Loucy (cell line): ENCODE measurements at regions not wholly inside any gene's neighbourhood (a gene's known extent, or its start where the extent isn't known, plus 50 kb on each side); places are given as distances from the start of the nearest gene placed in this dataset.

Experiments used
- H2AFZ ChIP-seq: fragments of 200-600 bp; sonication (generic); 2 replicates; pipeline ENCODE4 v1.6.0; 2016; ENCODE audit warnings: antibody characterized with exemption, mild to moderate bottlenecking, low read length, moderate library complexity
- H3F3A ChIP-seq: fragments of 200-600 bp; 2 replicates; pipeline ENCODE4 v1.6.0; 2016; ENCODE audit warnings: antibody characterized with exemption, low read depth, mild to moderate bottlenecking
- H3K27me3 ChIP-seq: fragments of 200-600 bp; sonication (generic); 2 replicates; pipeline ENCODE4 v1.6.1; 2014; ENCODE audit warnings: low read length, mild to moderate bottlenecking; ENCODE audit not compliant: insufficient read depth, poor library complexity, severe bottlenecking
- H3K36me3 ChIP-seq: fragments of 200-600 bp; sonication (generic); 2 replicates; pipeline ENCODE4 v1.6.1; 2016; ENCODE audit warnings: low read length; ENCODE audit not compliant: insufficient read depth
- H3K4me1 ChIP-seq: fragments of 200-600 bp; sonication (generic); 2 replicates; pipeline ENCODE4 v1.5.1; 2014; ENCODE audit warnings: low read length, mild to moderate bottlenecking; ENCODE audit not compliant: insufficient read depth, poor library complexity, severe bottlenecking
- H3K4me2 ChIP-seq: fragments of 200-600 bp; sonication (generic); 2 replicates; pipeline ENCODE4 v1.6.0; 2014; ENCODE audit warnings: antibody characterized with exemption, low read length, low read depth, mild to moderate bottlenecking; ENCODE audit not compliant: poor library complexity, severe bottlenecking
- H3K4me3 ChIP-seq: fragments of 200-600 bp; sonication (generic); 2 replicates; pipeline ENCODE4 v1.5.1; 2014; ENCODE audit warnings: low read length, mild to moderate bottlenecking, mixed read lengths; ENCODE audit not compliant: poor library complexity, severe bottlenecking
- H3K79me2 ChIP-seq: fragments of 200-600 bp; sonication (generic); 2 replicates; pipeline ENCODE4 v1.6.1; 2014; ENCODE audit warnings: low read length; ENCODE audit not compliant: insufficient read depth
- H3K9ac ChIP-seq: fragments of 200-600 bp; sonication (generic); 2 replicates; pipeline ENCODE4 v1.6.0; 2014; ENCODE audit warnings: mild to moderate bottlenecking, low read depth, low read length, moderate library complexity; ENCODE audit not compliant: poor library complexity, severe bottlenecking
- H3K9me2 ChIP-seq: fragments of 200-600 bp; sonication (generic); replicated peaks from 2 replicates; pipeline ENCODE4 v1.6.1; 2016; ENCODE audit warnings: low read depth, low read length, mixed read lengths
- H3K9me3 ChIP-seq: fragments of 200-600 bp; sonication (generic); 2 replicates; pipeline ENCODE4 v1.6.1; 2014; ENCODE audit warnings: mild to moderate bottlenecking, antibody characterized with exemption, low read length, low read depth; ENCODE audit not compliant: insufficient read depth
- H4K20me1 ChIP-seq: fragments of 200-600 bp; sonication (generic); 2 replicates; pipeline ENCODE4 v1.6.0; 2014; ENCODE audit warnings: antibody characterized with exemption, low read length, mild to moderate bottlenecking; ENCODE audit not compliant: insufficient read depth, poor library complexity, severe bottlenecking
- EZH2phosphoT487 ChIP-seq: fragments of 200-600 bp; IDR thresholded peaks from 2 replicates; pipeline ENCODE4 v1.6.1; 2018; ENCODE audit warnings: antibody characterized with exemption, mild to moderate bottlenecking, moderate library complexity, borderline replicate concordance
- TF ChIP-seq, protein P1 (sequence below): fragments of 200-600 bp; sonication (generic); conservative IDR thresholded peaks from 2 replicates; pipeline ENCODE4 v1.5.1; 2014; ENCODE audit warnings: mild to moderate bottlenecking, antibody characterized with exemption, low read length

DNA sequence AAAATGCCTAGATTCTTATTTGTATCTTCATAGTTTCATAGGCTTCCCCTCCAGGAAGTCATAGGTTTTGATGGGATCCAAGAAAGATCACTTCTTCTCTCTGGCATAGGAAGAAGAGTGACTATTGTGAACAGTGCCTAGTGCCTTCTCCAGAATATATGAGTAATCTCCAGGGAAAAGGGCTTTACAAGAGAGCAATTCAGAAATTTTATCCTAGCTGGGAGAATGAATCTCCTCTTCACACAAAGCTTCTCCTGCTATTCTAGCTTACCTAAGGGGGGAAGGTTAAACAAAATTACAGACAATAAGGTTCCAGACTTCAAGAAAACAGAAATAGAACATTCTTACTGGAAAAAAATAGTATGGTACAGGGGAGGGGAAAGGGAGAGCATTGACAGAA, 1193.3 kb upstream of the CDH6 start:
- no peak for TF ChIP-seq EZH2phosphoT487
- TF ChIP-seq, protein P1, sequence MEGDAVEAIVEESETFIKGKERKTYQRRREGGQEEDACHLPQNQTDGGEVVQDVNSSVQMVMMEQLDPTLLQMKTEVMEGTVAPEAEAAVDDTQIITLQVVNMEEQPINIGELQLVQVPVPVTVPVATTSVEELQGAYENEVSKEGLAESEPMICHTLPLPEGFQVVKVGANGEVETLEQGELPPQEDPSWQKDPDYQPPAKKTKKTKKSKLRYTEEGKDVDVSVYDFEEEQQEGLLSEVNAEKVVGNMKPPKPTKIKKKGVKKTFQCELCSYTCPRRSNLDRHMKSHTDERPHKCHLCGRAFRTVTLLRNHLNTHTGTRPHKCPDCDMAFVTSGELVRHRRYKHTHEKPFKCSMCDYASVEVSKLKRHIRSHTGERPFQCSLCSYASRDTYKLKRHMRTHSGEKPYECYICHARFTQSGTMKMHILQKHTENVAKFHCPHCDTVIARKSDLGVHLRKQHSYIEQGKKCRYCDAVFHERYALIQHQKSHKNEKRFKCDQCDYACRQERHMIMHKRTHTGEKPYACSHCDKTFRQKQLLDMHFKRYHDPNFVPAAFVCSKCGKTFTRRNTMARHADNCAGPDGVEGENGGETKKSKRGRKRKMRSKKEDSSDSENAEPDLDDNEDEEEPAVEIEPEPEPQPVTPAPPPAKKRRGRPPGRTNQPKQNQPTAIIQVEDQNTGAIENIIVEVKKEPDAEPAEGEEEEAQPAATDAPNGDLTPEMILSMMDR, result no peak
- H3K9me2 ChIP-seq, result no peaks in the 10 kb centered on the region
- no peaks in the 10 kb centered on the region for H4K20me1 ChIP-seq
- no peaks in the 10 kb centered on the region for H3K4me1 ChIP-seq
- H3K4me3 ChIP-seq, result no peak overlapping the region
- no peaks in the 10 kb centered on the region for H3F3A ChIP-seq
- no peak overlapping the region for H3K9ac ChIP-seq
- H2AFZ ChIP-seq, result no peak overlapping the region
- H3K4me2 ChIP-seq, result no peak overlapping the region
- no peaks in the 10 kb centered on the region for H3K27me3 ChIP-seq
- H3K36me3 ChIP-seq, result no peaks in the 10 kb centered on the region
- H3K9me3 ChIP-seq, result no peaks in the 10 kb centered on the region
- no peaks in the 10 kb centered on the region for H3K79me2 ChIP-seq

DNA sequence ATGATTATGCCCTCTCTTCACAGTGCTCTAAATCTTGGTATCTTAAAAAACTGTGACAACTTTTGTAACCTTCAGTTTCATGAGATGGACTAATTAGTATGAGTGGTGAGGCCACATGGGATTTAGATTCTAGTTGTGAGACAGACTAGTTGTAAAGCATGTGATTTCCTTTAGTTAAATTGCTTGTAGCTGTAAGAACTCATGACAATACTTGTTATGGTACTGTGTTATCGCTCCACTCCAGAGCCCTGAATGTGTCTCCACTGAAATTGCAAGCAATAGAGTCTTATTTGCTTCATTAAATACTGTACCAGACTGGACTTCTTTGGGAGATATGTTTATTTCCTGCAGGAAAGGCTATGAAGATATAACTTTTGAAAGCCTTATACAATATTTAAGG, 1198.3 kb upstream of the CDH6 start:
- Histone ChIP-seq H4K20me1 (no peaks in the 10 kb centered on the region), H3F3A (no peaks in the 10 kb centered on the region), H3K4me2 (no peak overlapping the region), H3K9ac (no peak overlapping the region), H3K36me3 (no peaks in the 10 kb centered on the region), H3K4me3 (no peak overlapping the region), H3K9me3 (no peaks in the 10 kb centered on the region), H3K9me2 (no peaks in the 10 kb centered on the region), H2AFZ (no peak overlapping the region), H3K4me1 (no peaks in the 10 kb centered on the region), H3K27me3 (no peaks in the 10 kb centered on the region), H3K79me2 (no peaks in the 10 kb centered on the region)
- no peak for TF ChIP-seq EZH2phosphoT487
- TF ChIP-seq, protein P1, result no peak

DNA sequence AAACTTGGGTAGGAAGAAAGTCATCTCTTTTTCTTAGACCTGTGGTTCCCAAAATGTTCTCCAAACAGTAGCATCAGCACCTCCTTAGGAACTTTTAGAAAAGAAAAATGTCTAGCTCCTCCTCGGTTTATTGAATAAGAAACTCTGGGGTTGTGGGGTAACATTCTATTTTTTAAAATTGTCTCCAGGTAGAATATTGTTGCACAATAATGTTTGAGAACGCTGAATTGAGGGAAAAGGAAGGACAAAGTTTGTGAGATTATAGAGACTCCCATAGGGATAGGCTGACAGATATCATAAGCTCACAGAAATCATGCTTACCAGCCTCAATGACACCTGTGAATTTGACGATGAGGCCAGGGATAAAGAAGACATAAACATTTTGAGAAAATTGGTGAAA, 1199.0 kb upstream of the CDH6 start:
- H3K9me2 ChIP-seq, result no peaks in the 10 kb centered on the region
- H3K9me3 ChIP-seq, result no peaks in the 10 kb centered on the region
- H4K20me1 ChIP-seq, result no peaks in the 10 kb centered on the region

More for the DNA sequence above, 1199.0 kb upstream of the CDH6 start:
- H3K4me3 ChIP-seq, result no peak overlapping the region
- H3K36me3 ChIP-seq, result no peaks in the 10 kb centered on the region
- H3K9ac ChIP-seq, result no peak overlapping the region
- H3K79me2 ChIP-seq, result no peaks in the 10 kb centered on the region
- no peaks in the 10 kb centered on the region for H3K4me1 ChIP-seq
- no peak overlapping the region for H2AFZ ChIP-seq
- no peaks in the 10 kb centered on the region for H3F3A ChIP-seq
- H3K4me2 ChIP-seq, result no peak overlapping the region
- no peak for TF ChIP-seq EZH2phosphoT487
- TF ChIP-seq, protein P1, result no peak
- no peaks in the 10 kb centered on the region for H3K27me3 ChIP-seq
